Nucleus accumbens (tissue), 56 donors: ENCODE measurements at regions not wholly inside any gene's neighbourhood (a gene's known extent, or its start where the extent isn't known, plus 50 kb on each side); places are given as distances from the start of the nearest gene placed in this dataset.
"Not testable (repeated sequence)": the region's sequence is repeated elsewhere in the genome, so short reads cannot be mapped to it uniquely, and the experiment has no call there.

Experiments
- DNase-seq, 56 donors: peaks; one replicate each; lab custom pipeline; 2025; lab: John Stamatoyannopoulos, UW

GRCh38 chr4:187504974-187505797, 490.4 kb upstream of the ZFP42 start:
- no peak for DNase-seq

GRCh38 chr4:187505798-187506141, 489.8 kb upstream of the ZFP42 start:
- not testable (repeated sequence) for DNase-seq

GRCh38 chr4:187516224-187516623, 479.3 kb upstream of the ZFP42 start:
- no peak for DNase-seq

- DNase-seq = no peak
These were observed 453.9 kb upstream of the ZFP42 start for GRCh38 chr4:187541666-187542065.

- DNase-seq = no peak
These were observed 451.0 kb upstream of the ZFP42 start for GRCh38 chr4:187544461-187545053.

GRCh38 chr4:187547316-187547715, 448.3 kb upstream of the ZFP42 start:
- DNase-seq = no peak

GRCh38 chr4:187550256-187550950, 445.2 kb upstream of the ZFP42 start:
- DNase-seq = no peak

- no peak for DNase-seq
These were observed 442.8 kb upstream of the ZFP42 start for GRCh38 chr4:187552781-187553180.

GRCh38 chr4:187555174-187555573, 440.4 kb upstream of the ZFP42 start:
- no peak for DNase-seq

- DNase-seq = no peak
These were observed 437.2 kb upstream of the ZFP42 start for GRCh38 chr4:187558391-187558790.

GRCh38 chr4:187562345-187562744, 433.2 kb upstream of the ZFP42 start:
- DNase-seq = peak in 7 of 56 donors; percentile 0 to 18 (median 2)

GRCh38 chr4:187565416-187565815, 430.2 kb upstream of the ZFP42 start:
- no peak for DNase-seq

GRCh38 chr4:187569871-187570270, 425.7 kb upstream of the ZFP42 start:
- no peak for DNase-seq

GRCh38 chr4:187575706-187576105, 419.9 kb upstream of the ZFP42 start:
- no peak for DNase-seq

- DNase-seq = no peak
These were observed 418.8 kb upstream of the ZFP42 start for GRCh38 chr4:187576751-187577150.

GRCh38 chr4:187577941-187578480, 417.6 kb upstream of the ZFP42 start:
- no peak for DNase-seq

GRCh38 chr4:187586892-187587291, 408.7 kb upstream of the ZFP42 start:
- no peak for DNase-seq

- DNase-seq = no peak
These were observed 397.4 kb upstream of the ZFP42 start for GRCh38 chr4:187598196-187598595.

GRCh38 chr4:187602339-187603092, 393.1 kb upstream of the ZFP42 start:
- DNase-seq = no peak
